DOHH2 (cell line): ENCODE measurements at regions not wholly inside any gene's neighbourhood (a gene's known extent, or its start where the extent isn't known, plus 50 kb on each side); places are given as distances from the start of the nearest gene placed in this dataset.
A peak's percentile ranks its signal among the peaks of the same experiment; 100 is the strongest.

Source experiments
- H3F3A ChIP-seq: fragments of 200-600 bp; sonication (generic), shearing (Covaris generic); 2 replicates; pipeline ENCODE4 v1.6.0; 2016; ENCODE audit warnings: antibody characterized with exemption, mild to moderate bottlenecking; ENCODE audit not compliant: control insufficient read depth, insufficient read depth
- H3K27ac ChIP-seq: fragments of 200-600 bp; sonication (generic); 2 replicates; pipeline ENCODE4 v1.5.1; 2014; ENCODE audit warnings: low read depth, mild to moderate bottlenecking, low read length, moderate library complexity
- H3K27me3 ChIP-seq: fragments of 200-600 bp; sonication (generic); 2 replicates; pipeline ENCODE4 v1.6.1; 2014; ENCODE audit warnings: mild to moderate bottlenecking, low read length, mixed read lengths; ENCODE audit not compliant: control insufficient read depth
- H3K36me3 ChIP-seq: fragments of 200-600 bp; sonication (generic); 2 replicates; pipeline ENCODE4 v1.6.1; 2014; ENCODE audit warnings: mild to moderate bottlenecking, low read length, moderate library complexity, mixed read lengths; ENCODE audit not compliant: control insufficient read depth
- H3K4me1 ChIP-seq: fragments of 200-600 bp; sonication (generic); 2 replicates; pipeline ENCODE4 v1.6.1; 2014; ENCODE audit warnings: mild to moderate bottlenecking, low read length, mixed read lengths; ENCODE audit not compliant: control insufficient read depth
- H3K4me2 ChIP-seq: fragments of 200-600 bp; sonication (generic); 2 replicates; pipeline ENCODE4 v1.6.0; 2014; ENCODE audit warnings: mild to moderate bottlenecking, low read length, moderate library complexity
- H3K4me3 ChIP-seq: fragments of 200-600 bp; sonication (generic); 2 replicates; pipeline ENCODE4 v1.5.1; 2014; ENCODE audit warnings: mild to moderate bottlenecking, low read length, mixed read lengths
- H3K79me2 ChIP-seq: fragments of 200-600 bp; sonication (generic); 2 replicates; pipeline ENCODE4 v1.6.1; 2014; ENCODE audit warnings: mild to moderate bottlenecking, low read length, mixed read lengths; ENCODE audit not compliant: control insufficient read depth
- H3K9me2 ChIP-seq: fragments of 200-600 bp; sonication (generic); replicated peaks from 2 replicates; pipeline ENCODE4 v1.6.1; 2014; ENCODE audit warnings: mild to moderate bottlenecking, low read length, mixed read lengths; ENCODE audit not compliant: control insufficient read depth
- H3K9me3 ChIP-seq: fragments of 200-600 bp; sonication (generic); 2 replicates; pipeline ENCODE4 v1.6.1; 2014; ENCODE audit warnings: antibody characterized with exemption, low read length, mixed read lengths; ENCODE audit not compliant: control insufficient read depth, insufficient read depth
- H4K20me1 ChIP-seq: fragments of 200-600 bp; sonication (generic); 2 replicates; pipeline ENCODE4 v1.6.0; 2014; ENCODE audit warnings: low read depth, mild to moderate bottlenecking, antibody characterized with exemption, low read length, moderate library complexity; ENCODE audit not compliant: control insufficient read depth, insufficient read depth
- CTCF ChIP-seq: fragments of 200-600 bp; sonication (generic); IDR thresholded peaks from one replicate; pipeline ENCODE4 v1.5.1; 2014; ENCODE audit warnings: antibody characterized with exemption, mild to moderate bottlenecking, low read depth, low read length; ENCODE audit not compliant: poor library complexity, severe bottlenecking
- EZH2phosphoT487 ChIP-seq: fragments of 200-600 bp; sonication (generic); IDR thresholded peaks from 2 replicates; pipeline ENCODE4 v1.6.1; 2017; ENCODE audit warnings: borderline replicate concordance, mild to moderate bottlenecking, antibody characterized with exemption, low read length, moderate library complexity, mixed read lengths

GRCh38 chr13:50236898-50237318, 221.7 kb downstream of the KCNRG start:
- H3K9me3 ChIP-seq = no peaks in the 10 kb centered on the region; the same call in none of the 2 replicates
- no peaks in the 10 kb centered on the region for H3F3A ChIP-seq
- no peak overlapping the region for H3K27ac ChIP-seq
- H4K20me1 ChIP-seq = no peaks in the 10 kb centered on the region
- no peaks in the 10 kb centered on the region for H3K9me2 ChIP-seq
- no peaks in the 10 kb centered on the region for H3K27me3 ChIP-seq
- no peak for TF ChIP-seq CTCF
- no peak for TF ChIP-seq EZH2phosphoT487
- H3K36me3 ChIP-seq = no peaks in the 10 kb centered on the region
- H3K79me2 ChIP-seq = no peaks in the 10 kb centered on the region
- H3K4me2 ChIP-seq = peak overlapping the region; percentile 66
- H3K4me3 ChIP-seq = no peak overlapping the region
- peaks cover 18% of the 10 kb centered on the region for H3K4me1 ChIP-seq

GRCh38 chr13:50238922-50239321, 223.7 kb downstream of the KCNRG start:
- Histone ChIP-seq H3K36me3 (no peaks in the 10 kb centered on the region), H3K27me3 (no peaks in the 10 kb centered on the region), H3F3A (no peaks in the 10 kb centered on the region), H3K79me2 (no peaks in the 10 kb centered on the region), H3K9me2 (no peaks in the 10 kb centered on the region), H3K4me3 (no peak overlapping the region), H3K4me1 (peaks cover 18% of the 10 kb centered on the region), H3K9me3 (no peaks in the 10 kb centered on the region), H3K27ac (no peak overlapping the region), H3K4me2 (no peak overlapping the region), H4K20me1 (no peaks in the 10 kb centered on the region)
- TF ChIP-seq CTCF (no peak), EZH2phosphoT487 (no peak)

GRCh38 chr13:50241479-50241878, 226.2 kb downstream of the KCNRG start:
- Histone ChIP-seq H3K4me3 (no peak overlapping the region), H3K9me3 (no peaks in the 10 kb centered on the region), H3K36me3 (no peaks in the 10 kb centered on the region), H3K4me2 (no peak overlapping the region), H3K9me2 (no peaks in the 10 kb centered on the region), H3K79me2 (no peaks in the 10 kb centered on the region), H3K4me1 (peaks cover 20% of the 10 kb centered on the region), H3K27me3 (no peaks in the 10 kb centered on the region), H4K20me1 (no peaks in the 10 kb centered on the region), H3K27ac (no peak overlapping the region), H3F3A (no peaks in the 10 kb centered on the region)
- no peak for TF ChIP-seq EZH2phosphoT487
- TF ChIP-seq CTCF = no peak

GRCh38 chr13:50243931-50244330, 228.7 kb downstream of the KCNRG start:
- no peak for TF ChIP-seq EZH2phosphoT487
- no peak for TF ChIP-seq CTCF
- no peaks in the 10 kb centered on the region for H4K20me1 ChIP-seq
- peaks cover 19% of the 10 kb centered on the region for H3K4me1 ChIP-seq
- no peak overlapping the region for H3K4me3 ChIP-seq
- H3K9me2 ChIP-seq = no peaks in the 10 kb centered on the region
- no peaks in the 10 kb centered on the region for H3F3A ChIP-seq
- H3K27me3 ChIP-seq = no peaks in the 10 kb centered on the region
- H3K36me3 ChIP-seq = no peaks in the 10 kb centered on the region
- no peaks in the 10 kb centered on the region for H3K79me2 ChIP-seq
- no peaks in the 10 kb centered on the region for H3K9me3 ChIP-seq
- H3K4me2 ChIP-seq = no peak overlapping the region
- H3K27ac ChIP-seq = no peak overlapping the region
